HL-60 (cell line): ENCODE measurements at regions not wholly inside any gene's neighbourhood (a gene's known extent, or its start where the extent isn't known, plus 50 kb on each side); places are given as distances from the start of the nearest gene placed in this dataset.

Source experiments
- DNase-seq, 2 experiments: peaks; one replicate each; pipeline ENCODE4 v3.0.0-alpha.2; 2010 to 2020; ENCODE audit warnings: low read depth in 1 of 2, low spot score in 1 of 2
- H3K27ac ChIP-seq: fragments of 250-450 bp; sonication (Bioruptor Pico); replicated peaks from 2 replicates; pipeline ENCODE4 v1.5.1; 2020; ENCODE audit warnings: mild to moderate bottlenecking, moderate library complexity
- H3K27me3 ChIP-seq: fragments of 250-450 bp; sonication (Bioruptor Pico); 2 replicates; pipeline ENCODE4 v1.5.1; 2021; ENCODE audit warnings: mild to moderate bottlenecking, moderate library complexity; ENCODE audit not compliant: insufficient read depth, poor library complexity, severe bottlenecking
- H3K4me3 ChIP-seq: replicated peaks from 2 replicates; pipeline ENCODE4 v1.5.1; 2011; ENCODE audit warnings: mild to moderate bottlenecking, control low read depth, low read length; ENCODE audit not compliant: insufficient read depth
- CTCF ChIP-seq: IDR thresholded peaks from one replicate; pipeline ENCODE4 v1.5.1; 2011; ENCODE audit warnings: low read length, control low read depth, inconsistent platforms; ENCODE audit not compliant: insufficient read depth
- GABPA ChIP-seq: IDR thresholded peaks from 2 replicates; pipeline ENCODE4 v1.6.1; 2012; ENCODE audit warnings: low read depth
- POLR2AphosphoS5 ChIP-seq: IDR thresholded peaks from 2 replicates; pipeline ENCODE4 v1.6.1; 2012; ENCODE audit warnings: low read depth
- REST ChIP-seq: IDR thresholded peaks from 2 replicates; pipeline ENCODE4 v1.6.1; 2012; ENCODE audit warnings: low read depth; ENCODE audit not compliant: insufficient replicate concordance
- SPI1 ChIP-seq: IDR thresholded peaks from 2 replicates; pipeline ENCODE4 v1.6.1; 2012; ENCODE audit warnings: low read depth, mild to moderate bottlenecking, borderline replicate concordance

GRCh38 chr13:21946964-21947363, 276.1 kb downstream of the FGF9 start:
- TF ChIP-seq REST (no peak), GABPA (no peak), POLR2AphosphoS5 (no peak), SPI1 (no peak), CTCF (no peak)
- Histone ChIP-seq H3K27me3 (no peaks in the 10 kb centered on the region), H3K27ac (no peak overlapping the region), H3K4me3 (no peak overlapping the region)
- no peak for DNase-seq

GRCh38 chr13:21948769-21949474, 278.0 kb downstream of the FGF9 start:
- no peak overlapping the region for H3K4me3 ChIP-seq
- no peak for TF ChIP-seq GABPA
- TF ChIP-seq REST: no peak
- no peak for TF ChIP-seq POLR2AphosphoS5
- TF ChIP-seq CTCF: no peak
- TF ChIP-seq SPI1: no peak
- H3K27ac ChIP-seq: no peak overlapping the region
- DNase-seq: no peak
- H3K27me3 ChIP-seq: no peaks in the 10 kb centered on the region

- no peaks in the 10 kb centered on the region for H3K27me3 ChIP-seq
- TF ChIP-seq CTCF: no peak
- no peak for TF ChIP-seq GABPA
- no peak for TF ChIP-seq POLR2AphosphoS5
- no peak for TF ChIP-seq REST
- no peak for TF ChIP-seq SPI1
- DNase-seq: no peak
- H3K4me3 ChIP-seq: no peak overlapping the region
- H3K27ac ChIP-seq: no peak overlapping the region
Observed at GRCh38 chr13:21949818-21950429, 279.1 kb downstream of the FGF9 start.
